SK-N-SH (cell line): ENCODE measurements at regions not wholly inside any gene's neighbourhood (a gene's known extent, or its start where the extent isn't known, plus 50 kb on each side); places are given as distances from the start of the nearest gene placed in this dataset.

Source experiments
- CTCF ChIA-PET: fragments of 300-600, 350-600 bp; formaldehyde crosslinking; extraction: SDS; loops from one replicate; lab custom pipeline; 2021; lab: Yijun Ruan, JAX
- POLR2A ChIA-PET: fragments of 350-600 bp; sonication (Branson Sonifier 250); formaldehyde crosslinking; extraction: SDS; loops from one replicate; lab custom pipeline; 2020; ENCODE audit warnings: antibody characterized with exemption, inconsistent platforms; lab: Yijun Ruan, JAX
- DNase-seq: peaks from one replicate; pipeline ENCODE4 v3.0.0; 2012
- H2AFZ ChIP-seq: fragments of 200-600 bp; sonication (generic); 2 replicates; pipeline ENCODE4 v1.8.1; 2016; ENCODE audit warnings: antibody characterized with exemption, mild to moderate bottlenecking, low read depth
- H3F3A ChIP-seq: fragments of 200-600 bp; sonication (generic); replicated peaks from 2 replicates; pipeline ENCODE3; 2016; ENCODE audit warnings: antibody characterized with exemption, mild to moderate bottlenecking; ENCODE audit not compliant: insufficient read depth
- H3K27ac ChIP-seq, 2 experiments: fragments of 200-500 bp in 1 of 2; fragments of 200-600 bp in 1 of 2; sonication (Bioruptor generic) in 1 of 2; sonication (generic), shearing (Covaris generic) in 1 of 2; 2 replicates each; pipeline versions ENCODE4 v1.5.1 to v1.6.1; 2014 to 2016; ENCODE audit warnings: low read depth in 2 of 2, inconsistent platforms in 1 of 2, low read length in 1 of 2, mild to moderate bottlenecking in 1 of 2, mixed read lengths in 1 of 2
- H3K27me3 ChIP-seq: fragments of 200-600 bp; sonication (generic), shearing (Covaris generic); 2 replicates; pipeline ENCODE4 v1.6.1; 2016; ENCODE audit warnings: mixed run types; ENCODE audit not compliant: insufficient read depth
- H3K36me3 ChIP-seq, 2 experiments: fragments of 200-500 bp in 1 of 2; fragments of 200-600 bp in 1 of 2; sonication (Bioruptor generic) in 1 of 2; sonication (generic) in 1 of 2; replicated peaks in 1 of 2; 2 replicates each; pipeline versions ENCODE3 to v1.5.1; 2014 to 2016; ENCODE audit warnings: low read length in 1 of 2, mild to moderate bottlenecking in 1 of 2; ENCODE audit not compliant: insufficient read depth in 2 of 2, control insufficient read depth in 1 of 2
- H3K4me1 ChIP-seq, 2 experiments: fragments of 200-500 bp in 1 of 2; fragments of 200-600 bp in 1 of 2; sonication (Bioruptor generic) in 1 of 2; sonication (generic), shearing (Covaris generic) in 1 of 2; 2 replicates each; pipeline versions ENCODE4 v1.5.1 to v1.6.1; 2014 to 2016; ENCODE audit warnings: low read depth in 1 of 2, low read length in 1 of 2, mixed run types in 1 of 2; ENCODE audit not compliant: insufficient read depth in 2 of 2, control insufficient read depth in 1 of 2
- H3K4me2 ChIP-seq: fragments of 200-600 bp; sonication (generic), shearing (Covaris generic); 2 replicates; pipeline ENCODE4 v1.6.1; 2017; ENCODE audit warnings: mixed run types
- H3K4me3 ChIP-seq, 2 experiments: fragments of 200-500 bp in 1 of 2; fragments of 200-600 bp in 1 of 2; sonication (Bioruptor generic) in 1 of 2; sonication (generic), shearing (Covaris generic) in 1 of 2; 2 replicates each; pipeline versions ENCODE4 v1.5.1 to v1.8.1; 2014 to 2016; ENCODE audit warnings: low read depth in 2 of 2, inconsistent platforms in 1 of 2, low read length in 1 of 2, mild to moderate bottlenecking in 1 of 2, mixed read lengths in 1 of 2, moderate library complexity in 1 of 2
- H3K79me2 ChIP-seq: fragments of 200-600 bp; sonication (generic); 2 replicates; pipeline ENCODE4 v1.8.1; 2017; ENCODE audit warnings: mild to moderate bottlenecking; ENCODE audit not compliant: insufficient read depth
- H3K9ac ChIP-seq: fragments of 200-600 bp; sonication (generic); 2 replicates; pipeline ENCODE4 v1.6.1; 2017; ENCODE audit warnings: mixed run types
- H3K9me2 ChIP-seq: fragments of 200-600 bp; sonication (generic); 2 replicates; pipeline ENCODE4 v1.6.1; 2017; ENCODE audit warnings: mixed run types
- H3K9me3 ChIP-seq: fragments of 200-600 bp; sonication (generic); 2 replicates; pipeline ENCODE4 v1.6.1; 2017; ENCODE audit warnings: mixed run types, mild to moderate bottlenecking, moderate library complexity
- H4K20me1 ChIP-seq: fragments of 200-600 bp; sonication (generic); 2 replicates; pipeline ENCODE4 v1.6.1; 2017; ENCODE audit warnings: mild to moderate bottlenecking, mixed run types; ENCODE audit not compliant: insufficient read depth
- MEF2A ChIP-seq: IDR thresholded peaks from 2 replicates; pipeline ENCODE4 v1.4.0; 2012; ENCODE audit warnings: low read depth, borderline replicate concordance
- MXI1 ChIP-seq: IDR thresholded peaks from 2 replicates; pipeline ENCODE4 v1.6.1; 2012; ENCODE audit warnings: mild to moderate bottlenecking, low read depth, low read length, improper control_type of control experiment
- NFIC ChIP-seq: IDR thresholded peaks from 2 replicates; pipeline ENCODE4 v1.4.0; 2012; ENCODE audit warnings: borderline replicate concordance
- POLR2AphosphoS5 ChIP-seq: IDR thresholded peaks from 2 replicates; pipeline ENCODE4 v1.6.1; 2012; ENCODE audit warnings: low read depth, low read length
- RFX5 ChIP-seq: IDR thresholded peaks from 2 replicates; pipeline ENCODE4 v1.6.1; 2012; ENCODE audit warnings: mild to moderate bottlenecking, improper control_type of control experiment, low read length
- SMC3 ChIP-seq: IDR thresholded peaks from 2 replicates; pipeline ENCODE4 v1.6.1; 2012; ENCODE audit warnings: low read depth, low read length, improper control_type of control experiment
- TEAD4 ChIP-seq: IDR thresholded peaks from 2 replicates; pipeline ENCODE4 v1.4.0; 2012; ENCODE audit warnings: mild to moderate bottlenecking, borderline replicate concordance; ENCODE audit not compliant: insufficient read depth
- YY1 ChIP-seq: IDR thresholded peaks from 2 replicates; pipeline ENCODE4 v1.4.0; 2012; ENCODE audit warnings: low read depth, mild to moderate bottlenecking
- WGBS: methylation state at CpG from one replicate; pipeline ENCODE4 v1.1.6; 2017; ENCODE audit warnings: low lambda C conversion rate; 5-methylcytosine and 5-hydroxymethylcytosine counted together
- TF ChIP-seq, protein P1 (sequence below): fragments of 150-350 bp; IDR thresholded peaks from 2 replicates; pipeline ENCODE4 v1.6.1; 2017; ENCODE audit warnings: antibody characterized with exemption, low read length, low read depth, borderline replicate concordance
- TF ChIP-seq, protein P2 (sequence below): IDR thresholded peaks from 2 replicates; pipeline ENCODE4 v1.6.1; 2012; ENCODE audit warnings: mild to moderate bottlenecking, low read depth, low read length, moderate library complexity
- TF ChIP-seq, protein P3 (sequence below): IDR thresholded peaks from 2 replicates; pipeline ENCODE4 v1.4.0; 2012; ENCODE audit warnings: low read depth
- TF ChIP-seq, protein P4 (sequence below): fragments of 200-600 bp; sonication (generic); IDR thresholded peaks from 2 replicates; pipeline ENCODE4 v1.6.1; 2017; ENCODE audit warnings: antibody characterized with exemption, mild to moderate bottlenecking, moderate library complexity
- TF ChIP-seq, protein P5 (sequence below): fragments of 150-350 bp; IDR thresholded peaks from 2 replicates; pipeline ENCODE4 v1.6.1; 2016; ENCODE audit warnings: mild to moderate bottlenecking, low read depth, low read length

DNA sequence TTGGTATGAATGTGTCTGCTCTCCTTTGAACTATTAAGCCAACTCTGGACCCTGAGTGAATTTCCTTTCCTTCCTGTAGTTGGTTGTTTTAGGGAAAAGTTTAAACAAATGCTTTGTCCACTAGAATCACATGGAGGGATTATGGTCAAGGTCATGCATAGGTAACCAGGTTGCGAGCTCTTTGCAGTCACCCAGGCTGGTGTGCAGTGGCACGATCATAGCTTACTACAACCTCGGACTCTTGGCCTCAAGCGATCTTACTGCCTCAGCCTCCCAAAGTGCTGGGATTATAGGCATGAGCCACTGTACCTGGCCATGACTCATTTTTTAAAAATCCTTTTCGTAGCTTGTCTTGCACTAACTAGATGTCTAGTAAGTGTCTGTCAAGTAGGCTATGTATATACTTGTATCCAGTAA is 88.0 kb upstream of the SOX4 start:
- POLR2A ChIA-PET: no interaction called here
- no peak for TF ChIP-seq RFX5
- TF ChIP-seq, protein P1, sequence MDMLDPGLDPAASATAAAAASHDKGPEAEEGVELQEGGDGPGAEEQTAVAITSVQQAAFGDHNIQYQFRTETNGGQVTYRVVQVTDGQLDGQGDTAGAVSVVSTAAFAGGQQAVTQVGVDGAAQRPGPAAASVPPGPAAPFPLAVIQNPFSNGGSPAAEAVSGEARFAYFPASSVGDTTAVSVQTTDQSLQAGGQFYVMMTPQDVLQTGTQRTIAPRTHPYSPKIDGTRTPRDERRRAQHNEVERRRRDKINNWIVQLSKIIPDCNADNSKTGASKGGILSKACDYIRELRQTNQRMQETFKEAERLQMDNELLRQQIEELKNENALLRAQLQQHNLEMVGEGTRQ: no peak
- TF ChIP-seq, protein P2, sequence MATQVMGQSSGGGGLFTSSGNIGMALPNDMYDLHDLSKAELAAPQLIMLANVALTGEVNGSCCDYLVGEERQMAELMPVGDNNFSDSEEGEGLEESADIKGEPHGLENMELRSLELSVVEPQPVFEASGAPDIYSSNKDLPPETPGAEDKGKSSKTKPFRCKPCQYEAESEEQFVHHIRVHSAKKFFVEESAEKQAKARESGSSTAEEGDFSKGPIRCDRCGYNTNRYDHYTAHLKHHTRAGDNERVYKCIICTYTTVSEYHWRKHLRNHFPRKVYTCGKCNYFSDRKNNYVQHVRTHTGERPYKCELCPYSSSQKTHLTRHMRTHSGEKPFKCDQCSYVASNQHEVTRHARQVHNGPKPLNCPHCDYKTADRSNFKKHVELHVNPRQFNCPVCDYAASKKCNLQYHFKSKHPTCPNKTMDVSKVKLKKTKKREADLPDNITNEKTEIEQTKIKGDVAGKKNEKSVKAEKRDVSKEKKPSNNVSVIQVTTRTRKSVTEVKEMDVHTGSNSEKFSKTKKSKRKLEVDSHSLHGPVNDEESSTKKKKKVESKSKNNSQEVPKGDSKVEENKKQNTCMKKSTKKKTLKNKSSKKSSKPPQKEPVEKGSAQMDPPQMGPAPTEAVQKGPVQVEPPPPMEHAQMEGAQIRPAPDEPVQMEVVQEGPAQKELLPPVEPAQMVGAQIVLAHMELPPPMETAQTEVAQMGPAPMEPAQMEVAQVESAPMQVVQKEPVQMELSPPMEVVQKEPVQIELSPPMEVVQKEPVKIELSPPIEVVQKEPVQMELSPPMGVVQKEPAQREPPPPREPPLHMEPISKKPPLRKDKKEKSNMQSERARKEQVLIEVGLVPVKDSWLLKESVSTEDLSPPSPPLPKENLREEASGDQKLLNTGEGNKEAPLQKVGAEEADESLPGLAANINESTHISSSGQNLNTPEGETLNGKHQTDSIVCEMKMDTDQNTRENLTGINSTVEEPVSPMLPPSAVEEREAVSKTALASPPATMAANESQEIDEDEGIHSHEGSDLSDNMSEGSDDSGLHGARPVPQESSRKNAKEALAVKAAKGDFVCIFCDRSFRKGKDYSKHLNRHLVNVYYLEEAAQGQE: no peak
- TF ChIP-seq, protein P3, sequence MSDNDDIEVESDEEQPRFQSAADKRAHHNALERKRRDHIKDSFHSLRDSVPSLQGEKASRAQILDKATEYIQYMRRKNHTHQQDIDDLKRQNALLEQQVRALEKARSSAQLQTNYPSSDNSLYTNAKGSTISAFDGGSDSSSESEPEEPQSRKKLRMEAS: no peak
- no peak for TF ChIP-seq TEAD4
- no peak for TF ChIP-seq POLR2AphosphoS5
- TF ChIP-seq, protein P4, sequence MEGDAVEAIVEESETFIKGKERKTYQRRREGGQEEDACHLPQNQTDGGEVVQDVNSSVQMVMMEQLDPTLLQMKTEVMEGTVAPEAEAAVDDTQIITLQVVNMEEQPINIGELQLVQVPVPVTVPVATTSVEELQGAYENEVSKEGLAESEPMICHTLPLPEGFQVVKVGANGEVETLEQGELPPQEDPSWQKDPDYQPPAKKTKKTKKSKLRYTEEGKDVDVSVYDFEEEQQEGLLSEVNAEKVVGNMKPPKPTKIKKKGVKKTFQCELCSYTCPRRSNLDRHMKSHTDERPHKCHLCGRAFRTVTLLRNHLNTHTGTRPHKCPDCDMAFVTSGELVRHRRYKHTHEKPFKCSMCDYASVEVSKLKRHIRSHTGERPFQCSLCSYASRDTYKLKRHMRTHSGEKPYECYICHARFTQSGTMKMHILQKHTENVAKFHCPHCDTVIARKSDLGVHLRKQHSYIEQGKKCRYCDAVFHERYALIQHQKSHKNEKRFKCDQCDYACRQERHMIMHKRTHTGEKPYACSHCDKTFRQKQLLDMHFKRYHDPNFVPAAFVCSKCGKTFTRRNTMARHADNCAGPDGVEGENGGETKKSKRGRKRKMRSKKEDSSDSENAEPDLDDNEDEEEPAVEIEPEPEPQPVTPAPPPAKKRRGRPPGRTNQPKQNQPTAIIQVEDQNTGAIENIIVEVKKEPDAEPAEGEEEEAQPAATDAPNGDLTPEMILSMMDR: no peak
- TF ChIP-seq MEF2A: no peak
- TF ChIP-seq YY1: no peak
- no peak for TF ChIP-seq SMC3
- no peak for TF ChIP-seq NFIC
- no peak for TF ChIP-seq MXI1
- TF ChIP-seq, protein P5, sequence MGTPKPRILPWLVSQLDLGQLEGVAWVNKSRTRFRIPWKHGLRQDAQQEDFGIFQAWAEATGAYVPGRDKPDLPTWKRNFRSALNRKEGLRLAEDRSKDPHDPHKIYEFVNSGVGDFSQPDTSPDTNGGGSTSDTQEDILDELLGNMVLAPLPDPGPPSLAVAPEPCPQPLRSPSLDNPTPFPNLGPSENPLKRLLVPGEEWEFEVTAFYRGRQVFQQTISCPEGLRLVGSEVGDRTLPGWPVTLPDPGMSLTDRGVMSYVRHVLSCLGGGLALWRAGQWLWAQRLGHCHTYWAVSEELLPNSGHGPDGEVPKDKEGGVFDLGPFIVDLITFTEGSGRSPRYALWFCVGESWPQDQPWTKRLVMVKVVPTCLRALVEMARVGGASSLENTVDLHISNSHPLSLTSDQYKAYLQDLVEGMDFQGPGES: no peak
- TF ChIP-seq, all 33 proteins: peak for 0
- CTCF ChIA-PET: interaction anchor here (1.6 kb wide), 1 partner anchor 8 kb away, joined by 4 read pairs; no protein-coding TSS in a partner anchor
- Histone ChIP-seq H3K79me2 (no peaks in the 10 kb centered on the region), H3F3A (no peaks in the 10 kb centered on the region), H3K4me2 (no peak overlapping the region), H2AFZ (no peak overlapping the region), H3K4me3 (no peak overlapping the region), H4K20me1 (no peaks in the 10 kb centered on the region), H3K27ac (no peak overlapping the region), H3K36me3 (no peaks in the 10 kb centered on the region), H3K9me2 (no peaks in the 10 kb centered on the region), H3K9me3 (no peaks in the 10 kb centered on the region), H3K27me3 (no peaks in the 10 kb centered on the region; the same call in 1 of the 2 replicates), H3K9ac (no peak overlapping the region), H3K4me1 (peaks cover 0 to 6% of the 10 kb centered on the region in 2 experiments; a peak in 1 of 4 replicates)
- DNase-seq: no peak
- WGBS: 82% methylated on average over 5 of the region's 5 CpGs
